DOHH2 (cell line): ENCODE measurements at regions not wholly inside any gene's neighbourhood (a gene's known extent, or its start where the extent isn't known, plus 50 kb on each side); places are given as distances from the start of the nearest gene placed in this dataset.

Experiments
- H3F3A ChIP-seq: fragments of 200-600 bp; sonication (generic), shearing (Covaris generic); 2 replicates; pipeline ENCODE4 v1.6.0; 2016; ENCODE audit warnings: antibody characterized with exemption, mild to moderate bottlenecking; ENCODE audit not compliant: control insufficient read depth, insufficient read depth
- H3K27ac ChIP-seq: fragments of 200-600 bp; sonication (generic); 2 replicates; pipeline ENCODE4 v1.5.1; 2014; ENCODE audit warnings: low read depth, mild to moderate bottlenecking, low read length, moderate library complexity
- H3K27me3 ChIP-seq: fragments of 200-600 bp; sonication (generic); 2 replicates; pipeline ENCODE4 v1.6.1; 2014; ENCODE audit warnings: mild to moderate bottlenecking, low read length, mixed read lengths; ENCODE audit not compliant: control insufficient read depth
- H3K36me3 ChIP-seq: fragments of 200-600 bp; sonication (generic); 2 replicates; pipeline ENCODE4 v1.6.1; 2014; ENCODE audit warnings: mild to moderate bottlenecking, low read length, moderate library complexity, mixed read lengths; ENCODE audit not compliant: control insufficient read depth
- H3K4me1 ChIP-seq: fragments of 200-600 bp; sonication (generic); 2 replicates; pipeline ENCODE4 v1.6.1; 2014; ENCODE audit warnings: mild to moderate bottlenecking, low read length, mixed read lengths; ENCODE audit not compliant: control insufficient read depth
- H3K4me2 ChIP-seq: fragments of 200-600 bp; sonication (generic); 2 replicates; pipeline ENCODE4 v1.6.0; 2014; ENCODE audit warnings: mild to moderate bottlenecking, low read length, moderate library complexity
- H3K4me3 ChIP-seq: fragments of 200-600 bp; sonication (generic); 2 replicates; pipeline ENCODE4 v1.5.1; 2014; ENCODE audit warnings: mild to moderate bottlenecking, low read length, mixed read lengths
- H3K79me2 ChIP-seq: fragments of 200-600 bp; sonication (generic); 2 replicates; pipeline ENCODE4 v1.6.1; 2014; ENCODE audit warnings: mild to moderate bottlenecking, low read length, mixed read lengths; ENCODE audit not compliant: control insufficient read depth
- H3K9me2 ChIP-seq: fragments of 200-600 bp; sonication (generic); replicated peaks from 2 replicates; pipeline ENCODE4 v1.6.1; 2014; ENCODE audit warnings: mild to moderate bottlenecking, low read length, mixed read lengths; ENCODE audit not compliant: control insufficient read depth
- H3K9me3 ChIP-seq: fragments of 200-600 bp; sonication (generic); 2 replicates; pipeline ENCODE4 v1.6.1; 2014; ENCODE audit warnings: antibody characterized with exemption, low read length, mixed read lengths; ENCODE audit not compliant: control insufficient read depth, insufficient read depth
- H4K20me1 ChIP-seq: fragments of 200-600 bp; sonication (generic); 2 replicates; pipeline ENCODE4 v1.6.0; 2014; ENCODE audit warnings: low read depth, mild to moderate bottlenecking, antibody characterized with exemption, low read length, moderate library complexity; ENCODE audit not compliant: control insufficient read depth, insufficient read depth
- EZH2phosphoT487 ChIP-seq: fragments of 200-600 bp; sonication (generic); IDR thresholded peaks from 2 replicates; pipeline ENCODE4 v1.6.1; 2017; ENCODE audit warnings: borderline replicate concordance, mild to moderate bottlenecking, antibody characterized with exemption, low read length, moderate library complexity, mixed read lengths
- TF ChIP-seq, protein P1 (sequence below): fragments of 200-600 bp; sonication (generic); IDR thresholded peaks from one replicate; pipeline ENCODE4 v1.5.1; 2014; ENCODE audit warnings: antibody characterized with exemption, mild to moderate bottlenecking, low read depth, low read length; ENCODE audit not compliant: poor library complexity, severe bottlenecking

DNA sequence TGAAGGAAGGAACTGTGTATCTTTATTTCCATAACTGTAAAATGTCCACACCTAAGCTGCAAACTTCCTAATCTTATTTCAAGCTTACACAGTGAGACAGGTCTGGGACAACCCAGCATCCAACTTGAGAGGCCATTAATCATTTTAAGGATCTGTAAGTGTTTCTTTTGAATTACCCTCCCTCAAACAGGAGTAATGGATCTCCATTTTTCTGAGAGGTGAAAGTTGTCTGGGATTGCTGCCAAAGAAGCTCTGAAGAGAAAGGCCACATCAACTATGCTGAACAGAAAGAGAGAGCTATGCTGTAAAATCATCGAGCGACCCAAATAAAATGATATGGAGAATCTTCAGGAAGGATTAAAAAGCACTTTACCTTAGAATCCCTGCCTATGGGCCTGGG is 131.7 kb upstream of the CPNE8 start:
- no peaks in the 10 kb centered on the region for H3K4me1 ChIP-seq

DNA sequence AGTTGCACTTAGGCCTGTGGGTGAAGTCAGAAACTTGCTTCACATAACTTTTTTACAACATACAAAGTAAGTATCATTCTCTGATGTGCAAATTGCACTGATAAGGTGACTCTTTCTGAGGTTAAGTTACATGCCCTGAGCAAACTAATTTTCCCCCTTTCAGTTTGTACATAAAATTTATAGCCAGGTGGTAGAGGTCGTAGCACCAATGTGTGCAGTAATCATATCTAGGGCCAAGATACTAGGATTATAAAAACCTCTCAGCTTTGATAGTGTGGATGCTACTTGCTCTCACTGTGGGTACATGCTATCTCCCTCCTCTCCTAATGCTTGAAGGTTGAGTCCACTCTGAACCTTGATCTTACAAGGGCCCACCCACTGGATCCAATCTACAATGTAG is 130.7 kb upstream of the CPNE8 start:
- no peaks in the 10 kb centered on the region for H3K79me2 ChIP-seq
- no peak overlapping the region for H3K27ac ChIP-seq
- H3K4me2 ChIP-seq, result no peak overlapping the region
- no peaks in the 10 kb centered on the region for H3K9me2 ChIP-seq
- H3K4me3 ChIP-seq, result no peak overlapping the region
- H3K9me3 ChIP-seq, result no peaks in the 10 kb centered on the region
- TF ChIP-seq EZH2phosphoT487, result no peak
- TF ChIP-seq, protein P1, sequence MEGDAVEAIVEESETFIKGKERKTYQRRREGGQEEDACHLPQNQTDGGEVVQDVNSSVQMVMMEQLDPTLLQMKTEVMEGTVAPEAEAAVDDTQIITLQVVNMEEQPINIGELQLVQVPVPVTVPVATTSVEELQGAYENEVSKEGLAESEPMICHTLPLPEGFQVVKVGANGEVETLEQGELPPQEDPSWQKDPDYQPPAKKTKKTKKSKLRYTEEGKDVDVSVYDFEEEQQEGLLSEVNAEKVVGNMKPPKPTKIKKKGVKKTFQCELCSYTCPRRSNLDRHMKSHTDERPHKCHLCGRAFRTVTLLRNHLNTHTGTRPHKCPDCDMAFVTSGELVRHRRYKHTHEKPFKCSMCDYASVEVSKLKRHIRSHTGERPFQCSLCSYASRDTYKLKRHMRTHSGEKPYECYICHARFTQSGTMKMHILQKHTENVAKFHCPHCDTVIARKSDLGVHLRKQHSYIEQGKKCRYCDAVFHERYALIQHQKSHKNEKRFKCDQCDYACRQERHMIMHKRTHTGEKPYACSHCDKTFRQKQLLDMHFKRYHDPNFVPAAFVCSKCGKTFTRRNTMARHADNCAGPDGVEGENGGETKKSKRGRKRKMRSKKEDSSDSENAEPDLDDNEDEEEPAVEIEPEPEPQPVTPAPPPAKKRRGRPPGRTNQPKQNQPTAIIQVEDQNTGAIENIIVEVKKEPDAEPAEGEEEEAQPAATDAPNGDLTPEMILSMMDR, result no peak
- H3F3A ChIP-seq, result no peaks in the 10 kb centered on the region
- H4K20me1 ChIP-seq, result no peaks in the 10 kb centered on the region
- H3K4me1 ChIP-seq, result no peaks in the 10 kb centered on the region
- no peaks in the 10 kb centered on the region for H3K36me3 ChIP-seq
- H3K27me3 ChIP-seq, result no peaks in the 10 kb centered on the region

More for the DNA sequence above, 131.7 kb upstream of the CPNE8 start:
- H3K9me3 ChIP-seq, result no peaks in the 10 kb centered on the region
- H3K79me2 ChIP-seq, result no peaks in the 10 kb centered on the region
- no peaks in the 10 kb centered on the region for H3K36me3 ChIP-seq
- no peak overlapping the region for H3K4me2 ChIP-seq
- H3K9me2 ChIP-seq, result no peaks in the 10 kb centered on the region
- no peaks in the 10 kb centered on the region for H4K20me1 ChIP-seq
- TF ChIP-seq, protein P1, result no peak
- no peak for TF ChIP-seq EZH2phosphoT487
- H3K4me3 ChIP-seq, result no peak overlapping the region
- H3K27ac ChIP-seq, result no peak overlapping the region
- H3F3A ChIP-seq, result no peaks in the 10 kb centered on the region
- no peaks in the 10 kb centered on the region for H3K27me3 ChIP-seq

DNA sequence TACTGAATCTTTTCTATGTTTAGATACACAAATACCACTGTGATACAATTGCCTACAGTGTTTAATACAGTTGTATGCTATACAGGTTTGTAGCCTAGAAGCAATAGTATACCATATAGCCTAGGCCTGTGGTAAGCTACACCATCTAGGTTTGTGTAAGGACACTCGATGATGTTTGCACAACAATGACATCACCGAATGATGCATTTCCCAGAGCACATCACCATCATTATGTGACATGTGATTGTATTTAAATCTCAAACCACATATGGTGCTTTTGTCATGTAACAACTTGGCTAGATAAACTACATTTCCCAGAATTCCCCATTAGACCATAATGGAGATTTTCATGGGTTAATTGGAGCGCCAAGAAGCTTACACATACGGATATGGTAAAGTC is 128.4 kb upstream of the CPNE8 start:
- no peaks in the 10 kb centered on the region for H3K79me2 ChIP-seq
- no peak overlapping the region for H3K4me3 ChIP-seq
- no peaks in the 10 kb centered on the region for H4K20me1 ChIP-seq
- no peaks in the 10 kb centered on the region for H3K36me3 ChIP-seq
- no peak overlapping the region for H3K4me2 ChIP-seq
- no peaks in the 10 kb centered on the region for H3K9me3 ChIP-seq
- H3K9me2 ChIP-seq, result no peaks in the 10 kb centered on the region
- H3K27ac ChIP-seq, result no peak overlapping the region
- TF ChIP-seq, protein P1, result no peak
- no peak for TF ChIP-seq EZH2phosphoT487
- H3F3A ChIP-seq, result no peaks in the 10 kb centered on the region
- H3K4me1 ChIP-seq, result no peaks in the 10 kb centered on the region
- H3K27me3 ChIP-seq, result no peaks in the 10 kb centered on the region

DNA sequence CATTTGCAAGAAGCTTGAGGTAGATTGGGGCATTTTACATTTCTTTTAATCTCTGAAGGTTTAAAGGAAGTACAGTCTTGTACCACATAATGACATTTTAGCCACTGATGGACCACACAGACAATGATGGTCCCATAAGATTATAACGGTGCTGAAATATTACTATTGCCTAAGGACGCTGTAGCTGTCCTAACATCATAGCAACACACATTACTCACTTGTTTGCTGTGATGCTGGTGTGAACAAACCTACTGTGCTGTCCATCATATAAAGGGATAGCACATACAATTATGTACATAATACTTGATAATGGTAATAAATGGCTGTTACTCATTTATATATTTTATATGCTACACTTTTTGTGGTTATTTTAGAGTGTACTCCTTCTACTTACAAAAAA is 127.1 kb upstream of the CPNE8 start:
- Histone ChIP-seq H3K9me3 (no peaks in the 10 kb centered on the region), H3K4me3 (no peak overlapping the region), H4K20me1 (no peaks in the 10 kb centered on the region), H3K27me3 (no peaks in the 10 kb centered on the region), H3K36me3 (no peaks in the 10 kb centered on the region), H3K4me1 (no peaks in the 10 kb centered on the region), H3K79me2 (no peaks in the 10 kb centered on the region), H3K9me2 (no peaks in the 10 kb centered on the region), H3F3A (no peaks in the 10 kb centered on the region), H3K27ac (no peak overlapping the region), H3K4me2 (no peak overlapping the region)
- TF ChIP-seq, protein P1, result no peak
- no peak for TF ChIP-seq EZH2phosphoT487
